Right atrium auricular region (tissue), 2 donors: ENCODE measurements at regions not wholly inside any gene's neighbourhood (a gene's known extent, or its start where the extent isn't known, plus 50 kb on each side); places are given as distances from the start of the nearest gene placed in this dataset.

Source experiments
- DNase-seq: peaks from one replicate; pipeline ENCODE4 v3.0.0-alpha.2; 2019; ENCODE audit warnings: low spot score
- H3K27ac ChIP-seq, 2 donors: fragments of 200-600 bp; sonication (generic); 1 replicate in 1 of 2; 2 replicates in 1 of 2; pipeline ENCODE4 v1.5.1; 2016 to 2019
- H3K27me3 ChIP-seq, 2 donors: fragments of 200-600 bp; sonication (generic); one replicate each; pipeline versions ENCODE4 v1.5.1 to v1.6.0; 2017 to 2019
- H3K36me3 ChIP-seq: fragments of 200-600 bp; sonication (generic); one replicate; pipeline ENCODE4 v1.5.1; 2016
- H3K4me1 ChIP-seq, 2 donors: fragments of 200-600 bp; sonication (generic); one replicate each; pipeline versions ENCODE4 v1.5.1 to v1.6.0; 2017 to 2019
- H3K4me3 ChIP-seq, 2 donors: fragments of 200-600 bp; sonication (generic); 1 replicate in 1 of 2; 2 replicates in 1 of 2; pipeline ENCODE4 v1.5.1; 2017 to 2019; ENCODE audit warnings: mild to moderate bottlenecking in 1 of 2, moderate library complexity in 1 of 2
- H3K9me3 ChIP-seq, 2 donors: fragments of 200-600 bp; sonication (generic); one replicate each; pipeline ENCODE4 v1.5.1; 2019
- CTCF ChIP-seq, 2 donors: fragments of 200-600 bp; sonication (generic); IDR thresholded peaks; one replicate each; pipeline ENCODE4 v1.5.1; 2019; ENCODE audit warnings: antibody characterized with exemption in 2 of 2

- Histone ChIP-seq H3K36me3 (no peaks in the 10 kb centered on the region), H3K4me3 (no peak overlapping the region), H3K9me3 (peaks cover 0 to 24% of the 10 kb centered on the region in 2 donors), H3K27ac (no peak overlapping the region), H3K27me3 (no peaks in the 10 kb centered on the region), H3K4me1 (no peaks in the 10 kb centered on the region)
- DNase-seq, result no peak
- no peak for TF ChIP-seq CTCF (IDR thresholded peaks at IDR 0.05)
Measured at GRCh38 chr20:12411246-12411940, 493.7 kb downstream of the BTBD3 start.

GRCh38 chr20:12413116-12413515, 495.4 kb downstream of the BTBD3 start:
- no peaks in the 10 kb centered on the region for H3K36me3 ChIP-seq
- TF ChIP-seq CTCF (IDR thresholded peaks at IDR 0.05), result no peak
- no peak for DNase-seq
- H3K4me1 ChIP-seq, result no peaks in the 10 kb centered on the region
- H3K27ac ChIP-seq, result no peak overlapping the region
- no peak overlapping the region for H3K4me3 ChIP-seq
- peaks cover 0 to 8% of the 10 kb centered on the region in 2 donors for H3K9me3 ChIP-seq
- no peaks in the 10 kb centered on the region for H3K27me3 ChIP-seq

- DNase-seq, result no peak
- H3K4me3 ChIP-seq, result no peak overlapping the region
- H3K4me1 ChIP-seq, result no peaks in the 10 kb centered on the region
- no peaks in the 10 kb centered on the region for H3K36me3 ChIP-seq
- no peaks in the 10 kb centered on the region for H3K27me3 ChIP-seq
- no peak for TF ChIP-seq CTCF (IDR thresholded peaks at IDR 0.05)
- no peak overlapping the region for H3K27ac ChIP-seq
- no peaks in the 10 kb centered on the region for H3K9me3 ChIP-seq
Measured at GRCh38 chr20:12414446-12415274, 497.0 kb downstream of the BTBD3 start.

- DNase-seq, result no peak
- H3K4me1 ChIP-seq, result no peaks in the 10 kb centered on the region
- H3K9me3 ChIP-seq, result no peaks in the 10 kb centered on the region
- H3K27ac ChIP-seq, result no peak overlapping the region
- no peak overlapping the region for H3K4me3 ChIP-seq
- no peak for TF ChIP-seq CTCF (IDR thresholded peaks at IDR 0.05)
- no peaks in the 10 kb centered on the region for H3K27me3 ChIP-seq
- H3K36me3 ChIP-seq, result no peaks in the 10 kb centered on the region
Measured at GRCh38 chr20:12416281-12416680, 498.6 kb downstream of the BTBD3 start.

DNA sequence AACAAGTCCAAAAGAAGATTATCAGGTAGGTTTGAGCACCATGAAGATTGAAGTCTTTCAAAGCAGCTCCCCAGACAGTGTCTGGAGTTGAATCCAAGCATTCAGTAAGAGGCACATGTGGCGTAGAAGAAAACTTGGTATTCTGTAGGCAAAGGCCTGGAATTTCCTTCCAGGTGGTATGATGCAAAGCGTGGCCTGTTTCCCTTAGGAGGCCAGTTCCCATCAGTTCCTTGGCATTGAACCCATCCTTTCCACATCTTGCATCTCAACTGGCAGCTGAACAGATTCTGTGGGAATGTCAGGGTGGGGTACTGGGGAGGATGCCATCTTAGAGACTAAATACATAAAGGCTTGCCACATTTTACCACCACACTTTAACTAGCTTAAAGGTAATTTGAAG, 516.0 kb downstream of the BTBD3 start:
- Histone ChIP-seq H3K4me3 (no peak overlapping the region), H3K27ac (no peak overlapping the region), H3K9me3 (no peaks in the 10 kb centered on the region), H3K27me3 (no peaks in the 10 kb centered on the region), H3K4me1 (no peaks in the 10 kb centered on the region), H3K36me3 (no peaks in the 10 kb centered on the region)
- no peak for TF ChIP-seq CTCF (IDR thresholded peaks at IDR 0.05)
- no peak for DNase-seq
